WTC11 (cell line): ENCODE measurements at regions not wholly inside any gene's neighbourhood (a gene's known extent, or its start where the extent isn't known, plus 50 kb on each side); places are given as distances from the start of the nearest gene placed in this dataset.

ENCODE experiments used
- NR2C2 ChIP-seq: sonication (generic); formaldehyde crosslinking; IDR thresholded peaks from 2 replicates; pipeline ENCODE4 v1.8.0; 2022; ENCODE audit warnings: mild to moderate bottlenecking, missing genetic modification reagents
- TCF7 ChIP-seq: sonication (generic); formaldehyde crosslinking; IDR thresholded peaks from 2 replicates; pipeline ENCODE4 v1.8.0; 2022; ENCODE audit warnings: mild to moderate bottlenecking, low read depth, missing genetic modification reagents, moderate library complexity
- TP53 ChIP-seq: sonication (generic); formaldehyde crosslinking; IDR thresholded peaks from 2 replicates; pipeline ENCODE4 v1.8.1; 2023; ENCODE audit warnings: mild to moderate bottlenecking, missing genetic modification reagents
- TF ChIP-seq, protein P1 (sequence below): sonication (generic); formaldehyde crosslinking; IDR thresholded peaks from 2 replicates; pipeline ENCODE4 v1.8.1; 2023; ENCODE audit warnings: mild to moderate bottlenecking, missing genetic modification reagents

DNA sequence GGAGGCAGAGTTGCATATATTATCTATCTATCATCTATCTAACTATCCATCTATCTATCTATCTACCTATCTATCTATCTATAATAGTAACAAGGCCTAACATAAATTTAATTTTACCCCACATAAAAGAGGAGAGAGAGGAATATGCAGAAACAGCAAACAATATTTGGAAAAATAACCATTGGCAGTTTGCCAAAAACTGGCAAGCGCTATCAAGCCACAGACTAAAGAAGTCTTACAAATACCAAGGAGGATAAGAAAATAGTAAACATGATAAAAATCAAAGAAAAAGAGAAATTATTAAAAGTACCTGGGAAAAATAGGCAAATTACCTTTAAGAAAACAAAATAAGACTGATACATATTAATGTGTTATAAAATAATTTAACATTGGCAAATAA is 230.8 kb downstream of the CPXCR1 start:
- TF ChIP-seq TP53 (CRISPR knock-in tag) (no peak), NR2C2 (no peak), TCF7 (no peak)
- TF ChIP-seq, protein P1, sequence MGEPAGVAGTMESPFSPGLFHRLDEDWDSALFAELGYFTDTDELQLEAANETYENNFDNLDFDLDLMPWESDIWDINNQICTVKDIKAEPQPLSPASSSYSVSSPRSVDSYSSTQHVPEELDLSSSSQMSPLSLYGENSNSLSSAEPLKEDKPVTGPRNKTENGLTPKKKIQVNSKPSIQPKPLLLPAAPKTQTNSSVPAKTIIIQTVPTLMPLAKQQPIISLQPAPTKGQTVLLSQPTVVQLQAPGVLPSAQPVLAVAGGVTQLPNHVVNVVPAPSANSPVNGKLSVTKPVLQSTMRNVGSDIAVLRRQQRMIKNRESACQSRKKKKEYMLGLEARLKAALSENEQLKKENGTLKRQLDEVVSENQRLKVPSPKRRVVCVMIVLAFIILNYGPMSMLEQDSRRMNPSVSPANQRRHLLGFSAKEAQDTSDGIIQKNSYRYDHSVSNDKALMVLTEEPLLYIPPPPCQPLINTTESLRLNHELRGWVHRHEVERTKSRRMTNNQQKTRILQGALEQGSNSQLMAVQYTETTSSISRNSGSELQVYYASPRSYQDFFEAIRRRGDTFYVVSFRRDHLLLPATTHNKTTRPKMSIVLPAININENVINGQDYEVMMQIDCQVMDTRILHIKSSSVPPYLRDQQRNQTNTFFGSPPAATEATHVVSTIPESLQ, result no peak
